Karpas-422 (cell line): ENCODE measurements at regions not wholly inside any gene's neighbourhood (a gene's known extent, or its start where the extent isn't known, plus 50 kb on each side); places are given as distances from the start of the nearest gene placed in this dataset.
"Not testable (repeated sequence)": the region's sequence is repeated elsewhere in the genome, so short reads cannot be mapped to it uniquely, and the experiment has no call there.

Experiments used
- DNase-seq: peaks from one replicate; pipeline ENCODE4 v3.0.0-alpha.2; 2015
- H2AFZ ChIP-seq: fragments of 200-600 bp; sonication (generic); 2 replicates; pipeline ENCODE4 v1.6.1; 2014; ENCODE audit warnings: antibody characterized with exemption, low read length, mixed read lengths
- H3K27ac ChIP-seq: fragments of 200-600 bp; sonication (generic); 2 replicates; pipeline ENCODE4 v1.5.1; 2014; ENCODE audit warnings: mild to moderate bottlenecking, low read length, moderate library complexity
- H3K27me3 ChIP-seq: fragments of 200-600 bp; sonication (generic); 2 replicates; pipeline ENCODE4 v1.6.1; 2014; ENCODE audit warnings: low read length, mixed read lengths
- H3K36me3 ChIP-seq: fragments of 200-600 bp; sonication (generic); 2 replicates; pipeline ENCODE4 v1.6.1; 2014; ENCODE audit warnings: low read length, mixed read lengths; ENCODE audit not compliant: insufficient read depth
- H3K4me1 ChIP-seq: fragments of 200-600 bp; sonication (generic); 2 replicates; pipeline ENCODE4 v1.6.1; 2014; ENCODE audit warnings: mild to moderate bottlenecking, low read length, mixed read lengths
- H3K4me2 ChIP-seq: fragments of 200-600 bp; sonication (generic); 2 replicates; pipeline ENCODE4 v1.6.1; 2014; ENCODE audit warnings: low read length, low read depth, mild to moderate bottlenecking; ENCODE audit not compliant: poor library complexity, severe bottlenecking
- H3K4me3 ChIP-seq: fragments of 200-600 bp; sonication (generic); 2 replicates; pipeline ENCODE4 v1.5.1; 2014; ENCODE audit warnings: mild to moderate bottlenecking, antibody characterized with exemption, low read length, mixed read lengths
- H3K79me2 ChIP-seq: fragments of 200-600 bp; sonication (generic); 2 replicates; pipeline ENCODE4 v1.6.1; 2014; ENCODE audit warnings: mild to moderate bottlenecking, low read length, mixed read lengths
- H3K9ac ChIP-seq: fragments of 200-600 bp; sonication (generic); 2 replicates; pipeline ENCODE4 v1.6.0; 2014; ENCODE audit warnings: low read length
- H3K9me2 ChIP-seq: fragments of 200-600 bp; sonication (generic), shearing (Covaris generic); replicated peaks from 2 replicates; pipeline ENCODE4 v1.6.0; 2014; ENCODE audit warnings: mild to moderate bottlenecking, low read length, moderate library complexity; ENCODE audit not compliant: insufficient read depth
- H3K9me3 ChIP-seq: fragments of 300-700, 200-600 bp; sonication (generic); 2 replicates; pipeline ENCODE4 v1.6.1; 2014; ENCODE audit warnings: low read length, mixed read lengths
- H4K20me1 ChIP-seq: fragments of 200-600 bp; sonication (generic); 2 replicates; pipeline ENCODE4 v1.6.1; 2014; ENCODE audit warnings: mild to moderate bottlenecking, antibody characterized with exemption, low read length, low read depth; ENCODE audit not compliant: insufficient read depth

DNA sequence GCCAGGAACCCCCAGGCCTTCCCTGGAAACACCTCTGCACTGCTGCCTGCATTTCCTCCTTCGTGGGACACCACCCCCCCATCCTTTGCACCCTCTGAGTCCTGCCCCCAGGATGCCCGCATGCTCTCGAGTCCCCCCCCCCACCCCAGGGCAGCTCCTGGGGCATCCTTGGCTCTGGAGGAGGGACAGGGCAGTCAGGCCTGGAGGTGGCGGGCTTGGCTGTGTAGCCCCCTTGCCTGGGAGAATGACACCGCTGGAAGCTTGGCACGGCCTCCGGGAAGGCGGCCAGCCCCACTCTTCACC lies 98.9 kb upstream of the GSE1 start:
- Histone ChIP-seq H3K27ac (no peak overlapping the region), H3K4me1 (no peaks in the 10 kb centered on the region), H3K27me3 (no peaks in the 10 kb centered on the region), H4K20me1 (no peaks in the 10 kb centered on the region), H3K36me3 (no peaks in the 10 kb centered on the region), H3K9me2 (no peaks in the 10 kb centered on the region), H2AFZ (no peak overlapping the region), H3K4me2 (no peak overlapping the region), H3K9me3 (no peaks in the 10 kb centered on the region), H3K9ac (no peak overlapping the region), H3K79me2 (no peaks in the 10 kb centered on the region), H3K4me3 (no peak overlapping the region)
- no peak for DNase-seq

GRCh38 chr16:85514598-85515318 lies 98.4 kb upstream of the GSE1 start:
- no peak for DNase-seq
- Histone ChIP-seq H3K27me3 (no peaks in the 10 kb centered on the region), H3K9me2 (no peaks in the 10 kb centered on the region), H3K36me3 (no peaks in the 10 kb centered on the region), H2AFZ (no peak overlapping the region), H3K4me2 (no peak overlapping the region), H3K27ac (no peak overlapping the region), H3K79me2 (no peaks in the 10 kb centered on the region), H3K9me3 (no peaks in the 10 kb centered on the region), H3K4me1 (no peaks in the 10 kb centered on the region), H3K9ac (no peak overlapping the region), H4K20me1 (no peaks in the 10 kb centered on the region), H3K4me3 (no peak overlapping the region)

GRCh38 chr16:85515319-85515745 lies 97.8 kb upstream of the GSE1 start:
- Histone ChIP-seq H3K27ac (no peak overlapping the region), H3K9me3 (no peaks in the 10 kb centered on the region), H3K4me3 (no peak overlapping the region), H3K9me2 (no peaks in the 10 kb centered on the region), H3K79me2 (no peaks in the 10 kb centered on the region), H3K9ac (no peak overlapping the region), H3K4me2 (no peak overlapping the region), H4K20me1 (no peaks in the 10 kb centered on the region), H2AFZ (no peak overlapping the region), H3K4me1 (no peaks in the 10 kb centered on the region), H3K36me3 (no peaks in the 10 kb centered on the region), H3K27me3 (no peaks in the 10 kb centered on the region)
- no peak for DNase-seq

GRCh38 chr16:85515830-85516397 lies 97.2 kb upstream of the GSE1 start:
- Histone ChIP-seq H3K27ac (no peak overlapping the region), H2AFZ (no peak overlapping the region), H3K4me2 (no peak overlapping the region), H3K9me2 (no peaks in the 10 kb centered on the region), H3K9me3 (no peaks in the 10 kb centered on the region), H3K36me3 (no peaks in the 10 kb centered on the region), H3K4me1 (no peaks in the 10 kb centered on the region), H3K27me3 (no peaks in the 10 kb centered on the region), H3K79me2 (no peaks in the 10 kb centered on the region), H3K4me3 (no peak overlapping the region), H3K9ac (no peak overlapping the region), H4K20me1 (no peaks in the 10 kb centered on the region)
- no peak for DNase-seq

DNA sequence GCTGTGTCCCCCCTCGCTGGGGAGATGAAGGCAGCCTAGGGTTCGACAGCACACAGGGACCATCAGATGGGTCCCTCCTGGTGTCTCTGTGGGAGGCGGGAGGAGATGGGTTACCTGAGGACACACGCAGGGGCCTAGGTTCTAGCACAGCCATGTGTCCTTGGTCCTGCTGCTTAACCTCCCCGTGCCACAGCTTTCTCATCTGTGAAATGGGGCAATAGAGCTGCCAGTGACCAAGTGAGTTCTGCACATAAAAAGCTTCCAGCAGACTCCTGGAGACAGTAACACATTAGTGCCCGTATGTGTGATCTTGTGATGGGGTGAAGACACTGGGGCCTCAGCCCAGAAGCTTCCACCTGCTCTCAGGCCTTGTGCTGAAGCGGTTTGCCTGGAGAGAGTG lies 96.0 kb upstream of the GSE1 start:
- Histone ChIP-seq H3K9me3 (no peaks in the 10 kb centered on the region), H3K36me3 (no peaks in the 10 kb centered on the region), H3K4me1 (no peaks in the 10 kb centered on the region), H3K4me2 (no peak overlapping the region), H3K27me3 (no peaks in the 10 kb centered on the region), H2AFZ (no peak overlapping the region), H3K4me3 (no peak overlapping the region), H4K20me1 (no peaks in the 10 kb centered on the region), H3K9ac (no peak overlapping the region), H3K79me2 (no peaks in the 10 kb centered on the region), H3K27ac (no peak overlapping the region), H3K9me2 (no peaks in the 10 kb centered on the region)
- no peak for DNase-seq

DNA sequence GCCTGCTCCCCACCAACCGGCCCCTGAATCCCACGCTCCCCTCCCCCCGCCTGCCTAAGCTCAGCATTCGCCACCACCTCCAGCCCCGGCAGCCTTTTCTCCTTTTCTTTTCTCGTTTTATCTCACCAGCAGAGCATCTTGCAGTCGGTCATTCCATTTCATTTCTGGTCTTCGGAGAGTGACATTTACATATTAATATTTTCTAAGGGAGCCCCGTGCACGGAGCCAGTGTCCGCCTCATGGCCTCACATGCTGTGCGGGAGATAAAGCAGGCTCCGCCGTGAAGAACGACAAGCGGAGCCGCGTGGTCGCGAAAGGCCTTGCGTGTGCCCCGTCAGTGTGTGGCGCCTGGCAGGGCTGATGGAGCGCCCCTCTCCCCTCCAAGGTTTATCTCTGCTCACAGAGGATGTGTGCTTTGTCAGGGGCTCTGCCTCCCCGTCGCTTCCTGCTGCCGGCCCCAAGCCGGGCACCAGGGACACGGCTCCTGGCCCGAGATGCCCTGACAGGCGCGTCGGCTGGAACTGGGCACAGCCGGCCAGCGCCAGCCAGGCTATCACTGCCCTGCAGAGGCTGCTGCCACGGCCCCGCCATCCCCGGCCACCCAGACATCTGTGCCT lies 95.5 kb upstream of the GSE1 start:
- H3K4me3 ChIP-seq = no peak overlapping the region
- no peak for DNase-seq

GRCh38 chr16:85518398-85519049 lies 94.6 kb upstream of the GSE1 start:
- Histone ChIP-seq H3K9me3 (no peaks in the 10 kb centered on the region), H4K20me1 (no peaks in the 10 kb centered on the region), H3K4me3 (no peak overlapping the region), H3K27ac (no peak overlapping the region), H3K27me3 (no peaks in the 10 kb centered on the region), H3K36me3 (no peaks in the 10 kb centered on the region), H2AFZ (no peak overlapping the region), H3K4me1 (no peaks in the 10 kb centered on the region), H3K9me2 (no peaks in the 10 kb centered on the region), H3K9ac (no peak overlapping the region), H3K79me2 (no peaks in the 10 kb centered on the region), H3K4me2 (no peak overlapping the region)
- no peak for DNase-seq

More for the DNA sequence above, 95.5 kb upstream of the GSE1 start:
- Histone ChIP-seq H3K9me2 (no peaks in the 10 kb centered on the region), H3K4me1 (no peaks in the 10 kb centered on the region), H3K79me2 (no peaks in the 10 kb centered on the region), H3K27me3 (no peaks in the 10 kb centered on the region), H2AFZ (no peak overlapping the region), H3K9ac (no peak overlapping the region), H3K9me3 (no peaks in the 10 kb centered on the region), H3K4me2 (no peak overlapping the region), H4K20me1 (no peaks in the 10 kb centered on the region), H3K27ac (no peak overlapping the region), H3K36me3 (no peaks in the 10 kb centered on the region)

GRCh38 chr16:85519050-85519440 lies 94.1 kb upstream of the GSE1 start:
- not testable (repeated sequence) for H3K4me2 ChIP-seq, H2AFZ ChIP-seq, H3K4me1 ChIP-seq, H3K4me3 ChIP-seq, H3K9me2 ChIP-seq, H3K36me3 ChIP-seq, H3K79me2 ChIP-seq, H4K20me1 ChIP-seq, H3K27me3 ChIP-seq, H3K27ac ChIP-seq, H3K9ac ChIP-seq, H3K9me3 ChIP-seq, DNase-seq
